HG03571 (cell line): ENCODE measurements at regions not wholly inside any gene's neighbourhood (a gene's known extent, or its start where the extent isn't known, plus 50 kb on each side); places are given as distances from the start of the nearest gene placed in this dataset.
"Not testable (repeated sequence)": the region's sequence is repeated elsewhere in the genome, so short reads cannot be mapped to it uniquely, and the experiment has no call there.

Source experiments
- ATAC-seq: cut with Tn5 transposase; IDR thresholded peaks from one replicate; pipeline ENCODE4 v1.9.1; 2021; ENCODE audit not compliant: unreplicated experiment

DNA sequence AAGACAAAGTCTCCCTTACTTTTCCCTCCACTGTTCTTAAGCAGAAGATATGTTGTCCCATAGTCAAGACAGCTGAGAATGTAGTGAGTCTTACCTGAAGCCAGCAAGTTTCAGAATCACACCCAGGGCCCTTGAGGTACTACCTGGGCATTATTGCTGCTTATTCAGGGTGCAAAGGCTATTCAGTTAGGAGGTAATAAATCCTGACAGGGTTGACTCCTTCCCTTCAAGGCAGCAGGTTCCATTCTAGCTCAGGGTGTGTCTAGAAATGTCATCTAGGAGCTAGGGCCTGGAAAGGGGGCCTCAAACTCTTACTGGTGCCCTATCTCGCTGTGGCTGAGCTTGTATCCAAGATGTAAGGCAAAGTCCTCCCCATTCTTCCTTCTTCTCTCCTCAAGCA lies 259.0 kb downstream of the FAT4 start:
- ATAC-seq = no peak

DNA sequence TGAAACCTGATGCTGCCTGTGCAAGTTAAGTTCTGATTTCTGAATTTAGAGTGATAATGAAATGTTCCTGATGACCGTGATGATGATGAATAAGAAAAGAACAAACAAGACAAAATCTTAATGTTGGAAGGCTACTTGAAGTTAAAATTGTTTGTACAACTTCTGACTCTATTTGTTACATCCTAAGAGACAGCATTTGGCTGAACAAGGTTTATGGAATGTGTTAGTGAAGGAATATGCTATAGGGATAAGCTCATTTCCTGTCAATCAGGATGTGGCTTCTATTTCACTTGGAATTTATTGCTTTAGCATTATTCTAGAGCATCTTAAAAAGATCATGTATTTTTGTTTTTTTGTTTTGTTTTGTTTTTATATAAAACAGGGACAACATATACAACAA lies 267.5 kb downstream of the FAT4 start:
- no peak for ATAC-seq

DNA sequence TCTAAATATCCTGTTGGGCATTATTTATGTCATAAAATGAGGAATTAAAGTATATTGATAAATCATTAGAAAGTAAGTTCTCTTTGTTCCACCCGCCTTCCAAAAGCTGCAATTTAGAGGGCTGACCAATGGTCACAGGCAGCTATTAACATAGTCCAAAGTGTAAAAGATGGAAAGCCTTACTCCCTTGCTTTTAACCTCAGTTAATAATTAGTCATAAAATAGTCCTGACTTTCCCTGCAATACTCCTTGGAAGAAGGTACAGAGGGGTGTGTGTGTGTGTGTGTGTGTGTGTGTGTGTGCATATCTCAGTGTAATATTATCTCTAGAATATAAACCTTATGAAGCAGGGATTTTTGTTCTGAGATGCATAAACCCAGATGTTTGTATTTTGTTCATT lies 275.4 kb downstream of the FAT4 start:
- no peak for ATAC-seq

DNA sequence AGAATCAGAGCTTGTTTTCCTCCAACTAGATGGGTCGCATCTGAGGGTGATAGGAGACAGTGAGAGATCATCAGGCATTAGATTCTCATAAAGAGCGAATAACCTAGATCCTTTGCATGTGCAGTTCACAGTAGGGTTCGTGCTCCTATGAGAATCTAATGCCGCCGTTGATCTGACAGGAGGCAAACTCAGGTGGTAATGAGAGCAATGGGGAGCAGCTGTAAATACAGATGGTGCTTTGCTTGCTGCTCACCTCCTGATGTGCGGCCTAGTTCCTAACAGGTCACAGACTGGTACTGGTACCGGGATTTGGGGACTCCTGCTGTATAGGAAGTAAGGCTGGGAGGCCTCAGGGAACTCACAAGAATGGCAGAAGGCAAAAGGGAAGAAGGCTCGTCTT lies 276.5 kb downstream of the FAT4 start:
- no peak for ATAC-seq

DNA sequence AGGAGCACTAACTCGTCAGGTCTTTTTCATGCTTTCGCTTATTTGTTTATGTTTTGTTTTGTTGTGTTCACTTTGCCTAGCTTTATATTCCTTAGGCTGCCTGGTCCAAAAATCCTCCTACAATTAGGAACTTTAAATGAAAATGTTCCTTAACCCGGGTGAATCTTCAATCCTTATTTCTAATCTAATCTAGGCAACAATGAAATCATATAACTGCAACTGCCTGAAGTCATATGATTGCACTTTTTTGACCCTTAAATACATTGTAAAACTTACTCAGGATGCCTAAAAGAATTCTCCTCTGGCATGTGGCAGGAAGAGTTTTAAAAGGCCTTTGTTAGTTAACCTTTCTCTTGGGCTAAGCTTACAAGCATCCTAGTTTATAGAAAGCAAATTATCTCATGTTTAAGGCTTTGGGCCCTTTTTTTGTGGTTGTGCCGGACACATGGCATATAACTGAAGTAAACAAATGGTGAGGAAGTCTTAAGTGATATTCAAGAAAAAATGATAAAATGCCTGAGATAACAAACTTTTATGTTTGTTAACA lies 279.4 kb downstream of the FAT4 start:
- ATAC-seq = no peak

DNA sequence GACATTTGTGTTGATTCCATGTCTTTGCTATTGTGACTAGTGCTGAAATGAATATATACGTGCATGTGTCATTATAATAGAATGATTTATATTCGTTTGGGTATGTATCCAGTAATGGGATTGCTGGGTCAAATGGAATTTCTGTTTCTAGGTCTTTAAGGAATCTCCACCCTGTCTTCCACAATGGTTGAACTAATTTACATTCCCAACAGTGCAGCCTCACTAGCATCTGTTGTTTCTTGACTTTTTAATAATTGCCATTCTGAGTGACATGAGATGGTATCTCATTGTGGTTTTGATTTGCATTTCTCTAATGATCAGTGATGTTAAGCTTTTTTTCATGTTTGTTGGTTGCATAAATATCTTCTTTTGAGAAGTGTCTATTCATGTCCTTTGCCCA lies 291.2 kb downstream of the FAT4 start:
- ATAC-seq = not testable (repeated sequence)

DNA sequence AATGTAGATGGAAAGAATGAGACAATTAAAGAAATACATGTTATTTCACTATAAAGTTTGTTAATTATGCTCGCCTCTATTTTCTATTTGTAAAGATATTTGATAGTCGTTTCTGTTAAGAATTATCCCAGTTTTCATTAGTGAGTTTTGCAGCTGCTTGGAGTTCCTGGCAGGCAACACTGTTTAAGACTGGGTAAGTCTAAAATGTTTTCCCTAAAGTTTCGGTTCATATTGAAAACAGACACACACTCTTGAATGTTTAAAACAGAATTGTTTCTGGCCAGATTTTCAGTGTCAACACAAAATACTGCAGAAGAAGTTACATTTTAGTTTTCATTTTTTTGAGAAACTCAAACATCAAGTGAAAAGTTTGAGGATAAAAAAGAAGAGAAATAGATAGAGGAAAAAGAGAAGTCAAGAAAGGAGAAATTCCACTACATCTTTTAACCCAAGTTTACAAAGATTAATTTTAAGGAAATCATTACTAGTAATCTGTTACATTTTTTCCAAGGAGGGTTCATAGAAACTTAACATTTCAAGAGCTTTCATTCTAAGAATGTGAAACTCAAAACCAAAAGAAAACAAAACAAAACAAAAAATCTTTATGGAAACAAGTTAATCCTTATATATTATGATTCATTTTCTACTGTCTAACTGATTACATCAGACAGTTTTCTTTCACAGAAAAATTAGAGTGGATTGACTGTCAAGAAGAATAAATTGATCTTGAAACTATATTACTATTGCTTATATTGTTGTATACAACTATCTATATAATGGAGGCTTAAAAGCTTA lies 305.5 kb downstream of the FAT4 start:
- ATAC-seq = no peak

DNA sequence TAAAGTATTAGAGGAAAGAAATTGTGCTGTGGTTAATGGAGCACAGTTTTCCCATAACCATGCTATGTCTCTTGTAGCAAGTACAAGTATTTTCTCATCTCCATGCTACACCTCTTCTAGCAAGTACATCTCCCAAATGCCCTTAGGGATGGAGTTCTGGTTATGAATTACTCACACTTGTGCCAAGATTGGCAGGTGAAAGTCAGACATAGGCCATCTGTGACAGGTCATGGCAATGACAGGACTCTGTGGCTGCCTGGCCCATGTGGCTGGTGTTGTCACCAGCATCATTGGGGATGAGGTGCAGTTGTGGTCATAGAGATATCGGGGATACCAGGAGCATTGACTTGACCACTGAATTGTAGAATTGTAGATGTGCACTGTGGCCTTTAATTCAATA lies 310.2 kb downstream of the FAT4 start:
- no peak for ATAC-seq

DNA sequence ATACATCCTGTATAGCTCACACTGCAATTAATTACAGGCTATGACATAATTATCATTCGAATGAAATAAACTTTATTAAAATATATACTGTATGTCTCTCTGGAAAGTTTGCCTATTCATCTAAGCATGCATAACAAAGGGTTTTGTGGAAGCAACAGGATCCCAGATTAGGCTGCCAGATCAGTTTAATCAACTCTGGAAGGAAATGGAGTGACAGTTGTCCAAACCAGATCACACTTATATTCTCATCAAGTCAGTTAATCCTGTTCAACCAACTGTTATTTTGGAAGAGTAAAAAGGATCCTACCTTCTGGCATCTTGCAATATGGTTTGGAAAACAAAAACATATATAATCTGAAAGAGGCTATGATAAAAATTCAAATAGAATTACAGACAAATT lies 312.2 kb downstream of the FAT4 start:
- ATAC-seq = no peak

DNA sequence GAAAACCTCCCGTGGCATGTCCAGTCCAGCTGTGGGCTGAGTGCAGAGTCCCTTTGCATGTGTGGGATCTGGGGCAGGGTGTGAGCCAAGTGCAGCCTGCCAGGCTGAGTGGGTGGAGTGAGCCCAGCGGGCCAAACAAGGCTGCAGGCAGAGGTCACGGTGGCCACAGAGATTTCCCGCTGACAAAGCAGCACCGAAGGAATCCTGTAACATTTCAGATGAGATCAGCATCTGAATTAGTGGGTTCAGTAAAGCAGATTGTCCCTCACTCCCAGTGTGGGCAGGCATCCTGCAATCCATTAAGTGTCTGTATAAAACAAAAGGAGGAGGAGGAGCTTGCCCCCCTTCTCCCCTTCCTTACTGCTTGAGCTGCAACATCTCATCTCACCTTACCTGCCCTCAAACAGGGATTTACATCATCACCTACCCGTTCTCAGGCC lies 324.4 kb downstream of the FAT4 start:
- no peak for ATAC-seq

DNA sequence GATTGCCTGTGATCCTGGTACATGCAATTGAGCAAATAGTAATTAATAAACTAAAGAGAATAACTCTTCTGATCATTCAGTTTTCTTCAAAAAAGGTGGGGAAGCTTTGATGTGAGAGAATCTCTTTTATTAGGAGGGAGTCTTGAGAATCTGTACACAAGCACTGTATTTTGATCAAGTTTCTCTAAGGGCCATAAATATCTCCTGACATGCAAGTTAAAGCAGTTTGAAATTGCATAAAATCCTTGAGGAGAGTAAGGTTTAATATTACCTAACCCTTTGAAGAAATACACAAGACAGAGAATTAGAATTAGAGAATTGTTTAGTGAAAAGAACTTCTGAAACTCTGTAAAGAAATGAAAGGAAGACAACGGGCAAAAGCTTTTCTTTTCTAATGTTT lies 326.9 kb downstream of the FAT4 start:
- ATAC-seq = no peak

DNA sequence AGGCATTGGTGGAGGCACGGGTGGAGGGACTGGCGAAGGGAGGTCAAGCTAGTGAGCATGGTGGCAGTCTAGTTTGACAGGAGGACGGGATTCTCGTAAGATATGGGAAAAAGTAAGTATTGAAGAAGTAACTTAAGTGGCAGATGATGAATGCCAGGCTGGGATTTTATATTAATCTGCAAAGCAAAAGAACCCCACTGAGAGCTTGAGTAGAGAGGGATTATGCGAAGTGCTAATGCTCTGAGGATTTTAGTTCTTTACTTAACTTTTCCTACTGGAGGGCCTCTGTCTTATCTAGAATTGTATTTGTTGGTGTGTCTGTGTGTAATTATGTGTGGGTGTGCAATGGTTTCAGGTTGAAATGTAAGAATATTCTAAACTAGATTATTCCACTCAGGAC lies 327.9 kb downstream of the FAT4 start:
- ATAC-seq = no peak

DNA sequence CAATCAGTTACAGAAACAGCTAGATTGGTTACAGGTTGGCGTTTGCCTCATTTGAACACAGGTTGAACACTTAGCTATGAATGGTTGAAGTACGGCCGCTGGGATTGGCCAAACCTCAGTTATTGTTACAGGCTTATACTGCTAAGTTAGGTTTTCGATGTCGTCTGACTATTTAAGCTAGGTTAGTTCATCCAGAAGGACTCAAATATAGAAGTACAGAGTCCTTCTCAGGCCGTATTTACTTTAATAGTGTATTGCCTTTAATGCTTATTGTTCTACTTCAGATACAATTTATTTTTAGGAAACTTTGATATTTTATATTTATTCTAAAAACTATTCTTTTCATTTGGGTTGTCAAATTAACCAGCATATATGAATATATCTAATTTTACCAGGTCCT lies 334.7 kb downstream of the FAT4 start:
- ATAC-seq = no peak

DNA sequence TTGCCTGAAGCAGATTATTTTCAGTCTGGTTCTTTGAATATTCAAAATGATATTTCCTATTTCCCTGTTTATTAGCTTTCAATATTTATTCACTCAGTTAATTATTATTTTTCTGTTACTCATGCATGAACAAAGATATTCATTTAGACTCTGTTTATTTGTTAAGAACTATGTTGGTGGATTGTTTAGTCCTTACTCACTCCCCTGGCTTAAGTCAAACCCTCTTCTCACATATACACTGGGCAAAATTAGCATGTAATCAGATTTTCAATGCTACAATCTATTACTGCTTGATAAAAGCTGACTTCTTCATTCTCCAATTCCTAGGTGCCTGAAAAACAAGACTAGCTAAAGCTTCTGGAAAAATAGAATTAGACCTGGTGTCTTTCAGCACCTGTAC lies 335.8 kb downstream of the FAT4 start:
- no peak for ATAC-seq

DNA sequence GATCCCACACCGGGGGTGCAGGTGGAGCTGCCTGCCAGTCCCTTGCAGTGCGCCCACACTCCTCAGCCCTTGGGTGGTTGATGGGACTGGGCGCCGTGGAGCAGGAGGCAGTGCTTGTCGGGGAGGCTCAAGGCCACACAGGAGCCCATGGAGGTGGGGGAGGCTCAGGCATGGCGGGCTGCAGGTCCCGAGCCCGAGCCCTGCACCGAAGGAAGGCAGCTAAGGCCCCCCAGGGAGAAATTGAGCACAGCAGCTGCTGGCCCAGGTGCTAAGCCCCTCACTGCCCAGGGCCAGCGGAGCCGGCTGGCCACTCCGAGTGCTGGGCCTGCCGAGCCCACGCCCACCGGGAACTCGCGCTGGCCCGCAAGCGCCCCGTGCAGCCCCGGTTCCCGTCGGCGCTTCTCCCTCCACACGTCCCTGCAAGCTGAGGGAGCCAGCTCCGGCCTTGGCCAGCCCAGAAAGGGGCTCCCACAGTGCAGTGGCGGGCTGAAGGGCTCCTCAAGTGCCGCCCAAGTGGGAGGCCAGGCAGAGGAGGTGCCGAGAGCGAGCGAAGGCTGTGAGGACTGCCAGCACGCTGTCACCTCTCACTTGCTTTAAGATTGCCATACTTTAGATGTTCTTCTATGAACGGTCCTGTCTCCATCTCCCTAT lies 337.1 kb downstream of the FAT4 start:
- not testable (repeated sequence) for ATAC-seq

DNA sequence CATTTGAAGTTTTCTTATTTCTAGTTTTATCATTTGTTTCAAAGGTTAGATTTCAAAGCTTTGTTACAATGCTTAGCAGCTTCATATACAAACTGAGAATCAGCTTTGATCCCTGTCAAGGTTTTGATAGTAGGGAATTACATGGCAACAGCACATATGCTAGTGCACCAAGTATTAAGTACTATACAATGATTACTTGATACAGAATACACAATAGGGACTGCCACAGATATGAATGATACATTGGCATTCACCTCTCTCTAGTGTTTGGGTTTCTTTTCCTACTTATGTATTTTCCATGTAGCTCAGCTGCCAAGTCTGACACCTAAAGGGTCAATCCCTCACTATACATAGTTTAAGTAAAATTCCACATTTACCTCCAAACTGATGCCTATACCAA lies 344.0 kb downstream of the FAT4 start:
- ATAC-seq = no peak

DNA sequence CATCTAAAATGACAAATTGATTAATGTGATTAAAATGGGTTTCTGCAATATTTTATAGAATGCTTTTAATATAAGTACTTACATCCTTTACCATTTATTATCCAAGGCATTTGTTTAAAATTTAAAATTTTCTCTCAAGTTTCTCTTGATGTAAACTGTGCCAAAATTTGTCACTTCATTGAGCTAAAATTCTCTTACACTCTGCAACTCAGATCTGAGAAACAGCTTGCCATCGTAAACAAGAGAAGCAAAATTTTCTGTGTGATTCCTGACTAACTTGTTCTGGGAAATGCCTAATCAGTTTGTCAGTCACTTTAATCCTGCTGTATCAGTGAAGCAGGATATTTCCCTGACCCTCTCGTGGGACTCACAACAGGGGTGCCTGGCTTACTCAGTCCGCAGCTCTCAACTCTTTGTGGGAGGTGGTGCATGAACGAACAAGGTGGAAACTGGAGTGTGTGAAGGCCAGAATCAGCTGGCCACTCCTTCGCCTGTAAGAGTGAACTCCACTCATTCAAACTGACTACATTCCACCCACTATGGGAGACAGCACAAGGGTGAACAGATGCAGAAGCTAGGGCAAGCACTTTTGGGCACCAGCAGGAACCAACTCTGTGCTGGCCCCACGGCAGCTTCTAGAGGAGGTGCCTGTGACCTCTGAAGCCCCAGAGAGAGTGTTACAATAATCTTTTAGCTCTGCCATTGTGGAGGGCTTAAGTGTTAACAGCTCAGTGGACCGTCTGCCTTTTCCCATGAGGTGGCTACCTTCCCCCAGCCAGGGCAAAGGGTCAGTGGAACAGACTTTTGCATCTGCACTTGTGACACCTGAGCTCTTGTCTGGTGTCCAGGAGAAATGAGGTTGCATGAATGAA lies 349.4 kb downstream of the FAT4 start:
- no peak for ATAC-seq

DNA sequence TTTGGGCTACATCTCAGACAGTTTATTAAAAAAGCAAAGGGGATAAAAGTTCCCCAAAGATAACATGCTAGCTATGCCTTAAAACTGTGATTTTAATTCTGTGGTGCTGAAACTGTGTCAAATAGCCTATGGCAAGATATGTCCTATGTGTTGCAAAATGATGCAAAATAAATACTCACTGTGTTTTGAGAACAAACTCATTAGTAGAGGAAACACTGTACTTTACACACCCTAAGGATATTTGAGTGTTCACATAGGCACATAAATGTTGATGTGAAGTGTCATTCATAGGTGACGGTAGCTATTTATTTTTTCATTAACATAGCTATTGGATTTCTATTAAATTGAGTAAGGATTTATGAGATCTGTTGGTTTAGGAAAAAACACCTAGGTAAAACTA lies 351.9 kb downstream of the FAT4 start:
- ATAC-seq = no peak

DNA sequence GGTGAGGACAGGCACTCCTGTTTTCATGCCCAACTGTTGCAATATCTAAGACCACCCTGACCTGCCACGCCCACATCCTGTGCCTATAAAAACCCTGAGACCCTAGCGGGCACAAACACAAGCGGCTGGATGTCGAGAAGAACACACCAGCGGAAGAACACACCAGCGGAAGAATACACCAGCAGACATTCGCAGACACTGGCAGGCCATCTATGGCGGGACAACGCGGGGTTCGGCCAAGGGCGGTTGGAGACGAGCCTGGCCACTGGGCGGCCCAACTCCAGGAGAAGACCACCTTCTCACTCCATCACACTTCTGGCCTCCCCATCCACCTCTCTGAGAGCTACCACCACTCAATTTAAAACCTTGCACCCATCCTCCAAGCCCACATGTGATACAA lies 361.4 kb downstream of the FAT4 start:
- ATAC-seq = no peak

DNA sequence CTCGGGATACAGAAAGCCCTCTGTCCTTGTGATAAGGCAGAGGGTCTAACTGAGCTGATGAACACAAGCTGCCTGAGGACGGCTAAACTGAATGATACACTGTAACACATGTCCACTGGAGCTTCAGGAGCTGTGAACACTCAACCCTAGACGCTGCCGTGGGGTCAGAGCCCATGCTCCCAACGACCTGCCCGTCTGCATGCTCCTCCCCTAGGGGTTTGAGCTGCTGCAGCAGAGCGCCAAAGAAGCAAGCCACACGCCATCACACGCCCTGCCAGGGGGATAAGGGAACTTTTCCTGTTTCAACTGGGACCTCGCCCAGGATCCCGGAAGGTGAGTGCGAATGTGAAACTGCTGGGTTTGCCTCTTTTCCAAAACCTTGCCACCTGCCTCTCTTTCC lies 361.8 kb downstream of the FAT4 start:
- ATAC-seq = no peak

DNA sequence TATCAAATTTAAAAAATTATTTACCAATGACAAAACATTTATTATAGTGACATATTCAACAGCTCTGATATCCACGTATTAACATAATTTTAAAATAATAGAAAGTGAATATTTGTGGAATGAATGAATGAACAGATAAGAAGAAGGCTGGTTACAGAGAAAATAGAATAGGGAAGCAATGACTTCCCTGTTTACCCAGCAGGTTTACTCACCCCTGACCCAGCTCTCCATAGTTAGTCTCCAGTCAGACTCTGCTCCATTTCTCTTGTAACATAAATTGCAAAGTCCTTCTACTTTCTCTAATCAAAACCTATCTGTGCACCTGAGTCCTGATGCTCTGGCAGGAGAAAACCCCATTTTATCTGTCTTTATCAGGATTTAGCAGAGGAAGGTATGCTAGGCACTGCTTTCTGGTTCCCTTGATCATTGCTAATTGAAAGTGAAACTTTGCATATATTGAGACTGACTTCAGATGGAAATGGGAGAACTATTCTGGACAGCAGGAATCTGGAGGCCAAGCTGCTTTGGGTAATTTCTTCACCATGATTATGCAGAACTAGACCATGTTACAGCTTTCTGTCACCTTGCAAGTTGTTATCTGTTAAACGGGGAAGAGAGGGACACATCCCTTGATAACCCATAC lies 363.0 kb downstream of the FAT4 start:
- ATAC-seq = no peak
